ENCODE measurements at regions not wholly inside any gene's neighbourhood (a gene's known extent, or its start where the extent isn't known, plus 50 kb on each side); places are given as distances from the start of the nearest gene placed in this dataset.

DNA sequence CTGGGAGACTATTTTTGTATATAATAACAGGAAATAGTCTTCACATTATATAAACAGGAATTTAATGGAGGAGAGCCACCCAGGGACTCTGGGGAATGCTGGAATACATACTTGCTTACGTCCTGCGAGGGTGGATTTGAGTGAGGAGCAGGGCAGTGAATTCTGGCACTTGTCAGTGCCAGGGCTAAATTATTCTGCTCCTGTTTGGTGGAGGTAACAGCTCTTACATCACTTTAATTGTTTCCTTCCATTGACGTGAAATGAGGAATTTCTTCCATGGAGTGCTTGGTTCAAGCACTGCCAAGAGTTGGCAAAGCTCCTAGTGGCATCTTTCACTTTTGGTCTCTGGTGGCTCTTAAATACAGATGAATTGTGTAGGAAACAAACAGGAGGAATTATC, 94.1 kb upstream of the GOLGA8J start:
- Histone ChIP-seq H4K20me1 (ENCODE audit: insufficient read depth) (no peaks in the 10 kb centered on the region), H3K9me3 (no peaks in the 10 kb centered on the region), H3K9ac (no peak overlapping the region), H3F3A (replicated peaks; ENCODE audit: insufficient read depth) (no peaks in the 10 kb centered on the region), H3K27me3 (ENCODE audit: insufficient read depth) (no peaks in the 10 kb centered on the region), H3K4me3 (ENCODE audit: low read depth in 2 of 2, low read length in 1 of 2) (no peak overlapping the region), H3K4me2 (no peak overlapping the region), H3K9me2 (no peaks in the 10 kb centered on the region), H3K36me3 (replicated peaks in 1 of 2; ENCODE audit: control insufficient read depth in 1 of 2, insufficient read depth in 2 of 2, low read length in 1 of 2) (no peaks in the 10 kb centered on the region), H3K27ac (ENCODE audit: low read depth in 2 of 2, low read length in 1 of 2) (no peak overlapping the region), H3K79me2 (ENCODE audit: insufficient read depth) (no peaks in the 10 kb centered on the region), H2AFZ (ENCODE audit: low read depth) (no peak overlapping the region), H3K4me1 (ENCODE audit: control insufficient read depth in 1 of 2, insufficient read depth in 2 of 2, low read depth in 1 of 2, low read length in 1 of 2) (peaks cover 4% of the 10 kb centered on the region in 2 experiments; a peak in 1 of 4 replicates)
- CTCF ChIA-PET = interaction anchor here (0.7 to 1.2 kb wide), 3 partner anchors 63 to 332 kb away, joined by 3 to 6 read pairs (median 3); no protein-coding TSS in a partner anchor
- TF ChIP-seq, protein P1, sequence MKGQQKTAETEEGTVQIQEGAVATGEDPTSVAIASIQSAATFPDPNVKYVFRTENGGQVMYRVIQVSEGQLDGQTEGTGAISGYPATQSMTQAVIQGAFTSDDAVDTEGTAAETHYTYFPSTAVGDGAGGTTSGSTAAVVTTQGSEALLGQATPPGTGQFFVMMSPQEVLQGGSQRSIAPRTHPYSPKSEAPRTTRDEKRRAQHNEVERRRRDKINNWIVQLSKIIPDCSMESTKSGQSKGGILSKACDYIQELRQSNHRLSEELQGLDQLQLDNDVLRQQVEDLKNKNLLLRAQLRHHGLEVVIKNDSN (IDR thresholded peaks at IDR 0.05; ENCODE audit: borderline replicate concordance, low read depth) = no peak
- no peak for TF ChIP-seq SIN3A (IDR thresholded peaks at IDR 0.05; ENCODE audit: borderline replicate concordance, low read depth, low read length)
- no peak for DNase-seq
- POLR2A ChIA-PET = no interaction called here
- 63% methylated on average over 3 of the region's 3 CpGs for WGBS (ENCODE audit: low lambda C conversion rate)

DNA sequence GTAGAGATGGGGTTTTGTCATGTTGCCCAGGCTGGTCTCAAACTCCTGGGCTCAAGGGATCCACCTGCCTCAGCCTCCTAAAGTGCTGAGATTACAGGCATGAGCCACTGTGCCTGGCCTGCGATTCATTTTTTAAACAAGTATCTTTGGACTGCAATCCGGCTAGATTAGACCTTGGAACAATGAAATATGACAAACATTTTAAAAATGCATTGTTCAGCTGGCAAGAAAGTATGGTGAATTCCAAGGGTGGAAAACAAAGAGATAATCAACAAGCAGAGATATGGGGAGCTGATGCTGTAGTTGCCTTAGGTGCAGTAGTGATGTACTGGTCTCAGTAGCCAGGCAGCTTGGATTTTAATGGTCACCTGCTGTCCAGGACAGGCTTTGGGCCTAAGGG, 95.8 kb upstream of the GOLGA8J start:
- H3K9me2 ChIP-seq = no peaks in the 10 kb centered on the region
- no peaks in the 10 kb centered on the region for H4K20me1 ChIP-seq (ENCODE audit: insufficient read depth)
- H3K4me2 ChIP-seq = no peak overlapping the region
- CTCF ChIA-PET = no interaction called here
- H3K36me3 ChIP-seq (replicated peaks in 1 of 2; ENCODE audit: control insufficient read depth in 1 of 2, insufficient read depth in 2 of 2, low read length in 1 of 2) = no peaks in the 10 kb centered on the region
- TF ChIP-seq RAD21 (IDR thresholded peaks at IDR 0.05; ENCODE audit: low read length) = no peak
- TF ChIP-seq SIN3A (IDR thresholded peaks at IDR 0.05; ENCODE audit: borderline replicate concordance, low read depth, low read length) = no peak
- no peak for TF ChIP-seq FOXM1 (IDR thresholded peaks at IDR 0.05; ENCODE audit: low read depth)
- TF ChIP-seq RCOR1 (IDR thresholded peaks at IDR 0.05; ENCODE audit: low read length) = no peak
- TF ChIP-seq JUND (IDR thresholded peaks at IDR 0.05) = no peak
- no peak for TF ChIP-seq NRF1 (IDR thresholded peaks at IDR 0.05; ENCODE audit: low read depth, low read length)
- no peak for TF ChIP-seq MXI1 (IDR thresholded peaks at IDR 0.05; ENCODE audit: low read depth, low read length)
- no peak for TF ChIP-seq SMC3 (IDR thresholded peaks at IDR 0.05; ENCODE audit: low read depth, low read length)
- TF ChIP-seq, protein P2, sequence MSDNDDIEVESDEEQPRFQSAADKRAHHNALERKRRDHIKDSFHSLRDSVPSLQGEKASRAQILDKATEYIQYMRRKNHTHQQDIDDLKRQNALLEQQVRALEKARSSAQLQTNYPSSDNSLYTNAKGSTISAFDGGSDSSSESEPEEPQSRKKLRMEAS (IDR thresholded peaks at IDR 0.05; ENCODE audit: low read depth) = no peak
- no peak for TF ChIP-seq MEF2A (IDR thresholded peaks at IDR 0.05; ENCODE audit: borderline replicate concordance, low read depth)
- no peak for TF ChIP-seq NFIC (IDR thresholded peaks at IDR 0.05; ENCODE audit: borderline replicate concordance)
- TF ChIP-seq, protein P3, sequence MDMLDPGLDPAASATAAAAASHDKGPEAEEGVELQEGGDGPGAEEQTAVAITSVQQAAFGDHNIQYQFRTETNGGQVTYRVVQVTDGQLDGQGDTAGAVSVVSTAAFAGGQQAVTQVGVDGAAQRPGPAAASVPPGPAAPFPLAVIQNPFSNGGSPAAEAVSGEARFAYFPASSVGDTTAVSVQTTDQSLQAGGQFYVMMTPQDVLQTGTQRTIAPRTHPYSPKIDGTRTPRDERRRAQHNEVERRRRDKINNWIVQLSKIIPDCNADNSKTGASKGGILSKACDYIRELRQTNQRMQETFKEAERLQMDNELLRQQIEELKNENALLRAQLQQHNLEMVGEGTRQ (IDR thresholded peaks at IDR 0.05; ENCODE audit: borderline replicate concordance, low read depth, low read length) = no peak
- no peak for TF ChIP-seq EP300 (IDR thresholded peaks at IDR 0.05; ENCODE audit: borderline replicate concordance in 1 of 2, low read depth in 1 of 2, low read length in 1 of 2)
- no peak for TF ChIP-seq RFX5 (IDR thresholded peaks at IDR 0.05; ENCODE audit: low read length)
- no peak for TF ChIP-seq GATA2 (CRISPR knock-in tag; IDR thresholded peaks at IDR 0.05)
- no peak for TF ChIP-seq FOSL2 (IDR thresholded peaks at IDR 0.05; ENCODE audit: borderline replicate concordance, low read depth)
- TF ChIP-seq GABPA (IDR thresholded peaks at IDR 0.05; ENCODE audit: low read depth) = no peak
- H3K27me3 ChIP-seq (ENCODE audit: insufficient read depth) = no peaks in the 10 kb centered on the region
- POLR2A ChIA-PET = no interaction called here
- H3K4me3 ChIP-seq (ENCODE audit: low read depth in 2 of 2, low read length in 1 of 2) = no peak overlapping the region
- no peaks in the 10 kb centered on the region for H3F3A ChIP-seq (replicated peaks; ENCODE audit: insufficient read depth)
- no peak overlapping the region for H3K27ac ChIP-seq (ENCODE audit: low read depth in 2 of 2, low read length in 1 of 2)
- H2AFZ ChIP-seq (ENCODE audit: low read depth) = no peak overlapping the region
- no peaks in the 10 kb centered on the region for H3K79me2 ChIP-seq (ENCODE audit: insufficient read depth)
- H3K4me1 ChIP-seq (ENCODE audit: control insufficient read depth in 1 of 2, insufficient read depth in 2 of 2, low read depth in 1 of 2, low read length in 1 of 2) = peaks cover 4% of the 10 kb centered on the region in 2 experiments; a peak in 1 of 4 replicates
- no peak overlapping the region for H3K9ac ChIP-seq
- WGBS (ENCODE audit: low lambda C conversion rate) = 35% methylated on average over 2 of the region's 2 CpGs
- no peaks in the 10 kb centered on the region for H3K9me3 ChIP-seq
- DNase-seq = no peak
